Activated CD8-positive, alpha-beta memory T cell treated with anti-CD3 and anti-CD28 coated beads, Interleukin-2, amount 10 ng/mL, durations not matched to agents 7 days and 5 days (primary cell): ENCODE measurements at regions not wholly inside any gene's neighbourhood (a gene's known extent, or its start where the extent isn't known, plus 50 kb on each side); places are given as distances from the start of the nearest gene placed in this dataset.
"Not testable (repeated sequence)": the region's sequence is repeated elsewhere in the genome, so short reads cannot be mapped to it uniquely, and the experiment has no call there.

Experiments used
- ATAC-seq: fragments of 150-1000 bp; cut with Tn5 transposase; one replicate; pipeline ENCODE4 v1.10.0; 2021; ENCODE audit warnings: moderate library complexity
- CTCF ChIA-PET: fragments of 350-600 bp; sonication (Branson Sonifier 250); formaldehyde crosslinking; loops from one replicate; lab custom pipeline; 2021; ENCODE audit warnings: antibody characterized with exemption; lab: Charles Lee
- DNase-seq: peaks from one replicate; pipeline ENCODE4 v3.0.0-alpha.2; 2020
- H3K27ac Mint-ChIP-seq: one replicate; pipeline ENCODE4 v1.8.0; 2021; ENCODE audit warnings: mild to moderate bottlenecking, mixed read lengths
- H3K27me3 Mint-ChIP-seq: one replicate; pipeline ENCODE4 v1.8.0; 2021; ENCODE audit warnings: mixed read lengths
- H3K36me3 Mint-ChIP-seq: one replicate; pipeline ENCODE4 v1.8.0; 2021; ENCODE audit warnings: mild to moderate bottlenecking, mixed read lengths
- H3K4me1 Mint-ChIP-seq: one replicate; pipeline ENCODE4 v1.8.0; 2021; ENCODE audit warnings: mixed read lengths
- H3K4me3 Mint-ChIP-seq: one replicate; pipeline ENCODE4 v1.8.0; 2021; ENCODE audit warnings: mild to moderate bottlenecking, moderate library complexity, mixed read lengths
- H3K9me3 Mint-ChIP-seq: one replicate; pipeline ENCODE4 v1.8.0; 2022; ENCODE audit warnings: low read depth, mixed read lengths

GRCh38 chr16:13680021-13680889, 239.7 kb upstream of the ERCC4 start:
- Mint-ChIP-seq H3K36me3 (no peaks in the 10 kb centered on the region), H3K4me3 (no peak overlapping the region), H3K27ac (no peak overlapping the region), H3K9me3 (no peaks in the 10 kb centered on the region), H3K4me1 (no peaks in the 10 kb centered on the region), H3K27me3 (no peaks in the 10 kb centered on the region)
- DNase-seq (no peak), ATAC-seq (no peak)
- CTCF ChIA-PET = no interaction called here

GRCh38 chr16:13684819-13685563, 235.0 kb upstream of the ERCC4 start:
- no peak for ATAC-seq
- Mint-ChIP-seq H3K9me3 (peaks cover 5% of the 10 kb centered on the region), H3K36me3 (no peaks in the 10 kb centered on the region), H3K27me3 (no peaks in the 10 kb centered on the region), H3K4me3 (no peak overlapping the region), H3K27ac (no peak overlapping the region), H3K4me1 (no peaks in the 10 kb centered on the region)
- DNase-seq = no peak
- CTCF ChIA-PET = interaction anchor here (1.0 kb wide), 1 partner anchor 22 kb away, joined by 3 read pairs; no protein-coding TSS in a partner anchor

- CTCF ChIA-PET = no interaction called here
- ATAC-seq (no peak), DNase-seq (no peak)
- Mint-ChIP-seq H3K36me3 (peaks cover under 1% of the 10 kb centered on the region), H3K4me1 (no peaks in the 10 kb centered on the region), H3K4me3 (no peak overlapping the region), H3K27ac (no peak overlapping the region), H3K9me3 (peaks cover 14% of the 10 kb centered on the region), H3K27me3 (no peaks in the 10 kb centered on the region)
Measured at GRCh38 chr16:13696017-13696416, 223.9 kb upstream of the ERCC4 start.

DNA sequence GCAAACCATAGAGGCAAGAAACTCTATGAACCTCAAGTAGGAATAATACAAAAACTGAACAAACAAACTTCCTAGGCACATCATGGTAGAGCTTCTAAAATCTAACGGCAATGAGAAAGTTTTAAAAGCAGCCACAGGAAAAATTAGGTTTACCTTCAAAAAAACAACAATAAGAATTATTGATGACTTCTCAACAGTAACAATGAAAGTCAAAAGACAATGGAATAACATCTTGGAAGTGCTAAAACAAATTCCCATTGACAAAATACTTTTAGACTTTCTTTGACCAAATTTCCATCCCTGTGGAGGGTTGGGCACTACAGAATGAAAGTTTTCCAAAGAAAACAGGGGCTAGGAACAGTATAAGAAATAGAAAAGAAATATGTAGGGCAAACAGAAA, 222.9 kb upstream of the ERCC4 start:
- CTCF ChIA-PET = no interaction called here
- H3K4me3 Mint-ChIP-seq = no peak overlapping the region
- H3K27ac Mint-ChIP-seq = no peak overlapping the region
- H3K27me3 Mint-ChIP-seq = no peaks in the 10 kb centered on the region
- peaks cover 16% of the 10 kb centered on the region for H3K9me3 Mint-ChIP-seq
- ATAC-seq (no peak), DNase-seq (no peak)
- no peaks in the 10 kb centered on the region for H3K4me1 Mint-ChIP-seq
- peaks cover 1% of the 10 kb centered on the region for H3K36me3 Mint-ChIP-seq

GRCh38 chr16:13697568-13697967, 222.4 kb upstream of the ERCC4 start:
- CTCF ChIA-PET = no interaction called here
- Mint-ChIP-seq H3K9me3 (peaks cover 18% of the 10 kb centered on the region), H3K36me3 (peaks cover 1% of the 10 kb centered on the region), H3K4me3 (no peak overlapping the region), H3K4me1 (no peaks in the 10 kb centered on the region), H3K27me3 (no peaks in the 10 kb centered on the region), H3K27ac (no peak overlapping the region)
- DNase-seq = no peak
- ATAC-seq = no peak

- H3K27ac Mint-ChIP-seq = no peak overlapping the region
- DNase-seq (no peak), ATAC-seq (no peak)
- no peaks in the 10 kb centered on the region for H3K4me1 Mint-ChIP-seq
- CTCF ChIA-PET = no interaction called here
- H3K9me3 Mint-ChIP-seq = peaks cover 16% of the 10 kb centered on the region
- peaks cover 1% of the 10 kb centered on the region for H3K36me3 Mint-ChIP-seq
- no peak overlapping the region for H3K4me3 Mint-ChIP-seq
- no peaks in the 10 kb centered on the region for H3K27me3 Mint-ChIP-seq
Measured at GRCh38 chr16:13702614-13703013, 217.3 kb upstream of the ERCC4 start.

DNA sequence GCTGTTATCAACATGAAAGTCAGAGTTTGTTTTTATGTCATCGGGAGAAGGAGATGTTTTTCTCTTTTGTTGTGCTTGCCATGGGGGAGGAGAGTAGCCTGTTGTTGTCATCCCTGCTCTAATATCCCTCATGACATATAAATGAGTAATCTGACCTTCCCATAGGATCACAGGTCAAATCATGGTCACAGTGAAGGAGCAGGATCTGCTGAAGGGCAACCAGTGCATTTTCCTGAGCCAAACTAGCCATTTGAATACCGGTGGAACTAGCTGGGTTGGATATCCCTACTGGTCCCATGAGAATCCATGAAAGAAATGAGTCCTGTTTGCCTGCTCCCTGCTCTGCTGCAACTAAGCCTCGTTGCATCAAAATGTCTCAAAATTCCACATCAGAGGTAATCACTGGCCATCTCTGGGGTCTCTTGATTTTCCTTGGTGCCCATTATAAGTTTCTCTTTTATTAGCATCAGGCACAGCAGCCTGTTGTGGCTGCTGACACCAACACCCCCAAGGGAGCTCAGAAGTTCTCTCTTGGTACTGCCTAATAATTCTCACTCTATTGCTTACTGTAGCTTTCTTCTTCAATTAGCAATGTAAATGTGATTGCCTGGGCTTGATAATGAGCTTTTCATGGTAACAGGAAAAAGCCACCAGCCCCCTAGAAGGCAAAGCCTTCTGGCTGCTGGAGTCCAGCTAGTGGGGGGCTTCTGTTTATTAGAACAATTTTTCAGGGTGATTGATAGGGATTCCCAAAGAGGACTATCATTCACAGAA, 211.4 kb upstream of the ERCC4 start:
- no peaks in the 10 kb centered on the region for H3K4me1 Mint-ChIP-seq
- H3K4me3 Mint-ChIP-seq = no peak overlapping the region
- no peak for ATAC-seq
- no peak overlapping the region for H3K27ac Mint-ChIP-seq
- DNase-seq = no peak
- no peaks in the 10 kb centered on the region for H3K36me3 Mint-ChIP-seq
- no peaks in the 10 kb centered on the region for H3K27me3 Mint-ChIP-seq
- CTCF ChIA-PET = no interaction called here
- peaks cover 17% of the 10 kb centered on the region for H3K9me3 Mint-ChIP-seq

DNA sequence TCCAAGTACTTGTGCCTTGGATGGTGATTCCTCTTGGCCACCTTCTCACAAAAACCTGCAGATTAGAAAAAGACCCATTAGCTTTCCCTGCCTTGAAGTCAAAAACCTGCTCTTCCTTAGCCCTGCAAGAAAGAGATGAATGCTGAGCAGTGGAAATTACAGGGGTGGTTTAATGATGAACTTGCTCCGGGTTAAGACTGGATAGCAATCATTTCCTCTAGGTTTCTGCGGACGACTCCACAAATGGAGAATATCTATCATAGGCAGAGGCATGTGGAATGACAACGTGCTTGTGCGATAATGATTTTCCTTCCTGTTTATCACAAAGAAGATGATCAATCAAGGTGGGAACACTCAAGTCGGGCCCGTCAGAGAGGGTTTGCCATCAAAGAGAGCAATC, 201.2 kb upstream of the ERCC4 start:
- Mint-ChIP-seq H3K36me3 (no peaks in the 10 kb centered on the region), H3K27me3 (no peaks in the 10 kb centered on the region), H3K4me1 (no peaks in the 10 kb centered on the region), H3K27ac (no peak overlapping the region), H3K9me3 (no peaks in the 10 kb centered on the region), H3K4me3 (no peak overlapping the region)
- ATAC-seq (no peak), DNase-seq (no peak)
- CTCF ChIA-PET = interaction anchor here (0.6 kb wide), 1 partner anchor 13 kb away, joined by 3 read pairs; no protein-coding TSS in a partner anchor

DNA sequence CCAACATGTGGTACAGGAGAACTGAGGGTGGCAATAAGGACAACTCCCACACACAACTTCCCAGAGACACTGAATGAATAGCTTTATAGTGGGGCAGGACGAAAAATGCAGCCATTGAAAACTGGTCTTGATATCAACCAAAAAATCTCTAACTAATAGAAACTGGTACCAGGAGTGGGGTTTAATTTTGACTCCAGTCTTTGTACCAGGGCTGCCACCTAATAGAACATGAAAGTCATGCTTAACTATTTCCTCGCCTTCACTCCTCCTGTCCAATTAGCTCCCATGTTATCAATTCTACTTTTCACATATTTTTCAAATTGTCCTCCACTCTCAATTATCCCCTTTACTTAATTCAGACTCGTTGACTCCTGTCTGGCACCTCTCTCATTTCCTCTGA, 192.0 kb upstream of the ERCC4 start:
- CTCF ChIA-PET = no interaction called here
- H3K9me3 Mint-ChIP-seq = peaks cover 10% of the 10 kb centered on the region
- peaks cover 1% of the 10 kb centered on the region for H3K36me3 Mint-ChIP-seq
- DNase-seq (no peak), ATAC-seq (no peak)
- no peak overlapping the region for H3K27ac Mint-ChIP-seq
- H3K27me3 Mint-ChIP-seq = no peaks in the 10 kb centered on the region
- H3K4me3 Mint-ChIP-seq = no peak overlapping the region
- no peaks in the 10 kb centered on the region for H3K4me1 Mint-ChIP-seq

- no peak for DNase-seq
- ATAC-seq = no peak
- H3K27ac Mint-ChIP-seq = no peak overlapping the region
- H3K4me3 Mint-ChIP-seq = no peak overlapping the region
- H3K9me3 Mint-ChIP-seq = peaks cover 2% of the 10 kb centered on the region
- H3K27me3 Mint-ChIP-seq = no peaks in the 10 kb centered on the region
- no peaks in the 10 kb centered on the region for H3K4me1 Mint-ChIP-seq
- CTCF ChIA-PET = no interaction called here
- H3K36me3 Mint-ChIP-seq = no peaks in the 10 kb centered on the region
Measured at GRCh38 chr16:13733561-13733960, 186.4 kb upstream of the ERCC4 start.

- H3K27me3 Mint-ChIP-seq, H3K9me3 Mint-ChIP-seq, H3K27ac Mint-ChIP-seq, H3K4me1 Mint-ChIP-seq, DNase-seq, ATAC-seq, H3K4me3 Mint-ChIP-seq, H3K36me3 Mint-ChIP-seq, CTCF ChIA-PET: not testable (repeated sequence)
Measured at GRCh38 chr16:13739621-13740373, 180.2 kb upstream of the ERCC4 start.

GRCh38 chr16:13742928-13743327, 177.0 kb upstream of the ERCC4 start:
- no peak for DNase-seq
- peaks cover 2% of the 10 kb centered on the region for H3K9me3 Mint-ChIP-seq
- no peaks in the 10 kb centered on the region for H3K27me3 Mint-ChIP-seq
- H3K27ac Mint-ChIP-seq = no peak overlapping the region
- ATAC-seq = no peak
- H3K4me1 Mint-ChIP-seq = no peaks in the 10 kb centered on the region
- H3K4me3 Mint-ChIP-seq = no peak overlapping the region
- H3K36me3 Mint-ChIP-seq = no peaks in the 10 kb centered on the region
- CTCF ChIA-PET = no interaction called here

DNA sequence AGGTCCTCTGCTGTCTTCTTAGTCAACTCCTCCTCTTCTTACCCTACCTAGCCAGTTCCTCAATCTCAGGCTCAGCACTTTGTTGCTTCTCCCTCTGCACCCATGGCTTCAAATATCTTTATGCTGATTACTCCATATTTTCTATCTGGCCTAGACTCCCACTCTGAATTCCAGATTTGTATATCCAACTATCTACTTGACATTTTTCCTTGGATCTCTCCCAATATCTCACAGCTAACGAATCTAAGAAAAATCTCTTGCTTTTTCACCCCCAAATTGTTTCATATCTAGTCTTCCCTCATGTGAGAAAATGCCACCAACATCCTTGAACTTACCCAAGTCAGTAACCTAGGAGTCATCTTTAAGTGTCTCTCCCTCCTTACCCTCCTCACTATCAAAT, 176.4 kb upstream of the ERCC4 start:
- H3K27me3 Mint-ChIP-seq = no peaks in the 10 kb centered on the region
- CTCF ChIA-PET = no interaction called here
- ATAC-seq (no peak), DNase-seq (no peak)
- H3K4me3 Mint-ChIP-seq = no peak overlapping the region
- no peak overlapping the region for H3K27ac Mint-ChIP-seq
- no peaks in the 10 kb centered on the region for H3K4me1 Mint-ChIP-seq
- no peaks in the 10 kb centered on the region for H3K36me3 Mint-ChIP-seq
- H3K9me3 Mint-ChIP-seq = peaks cover 2% of the 10 kb centered on the region
